Hematopoietic multipotent progenitor cell (in vitro differentiated cells): ENCODE measurements at regions not wholly inside any gene's neighbourhood (a gene's known extent, or its start where the extent isn't known, plus 50 kb on each side); places are given as distances from the start of the nearest gene placed in this dataset.
A peak's percentile ranks its signal among the peaks of the same experiment; 100 is the strongest.

Experiments
- DNase-seq, 3 donors: peaks; one replicate each; pipeline ENCODE4 v3.0.0-alpha.2; 2011 to 2015; ENCODE audit warnings: low read depth in 2 of 3, low spot score in 2 of 3

DNA sequence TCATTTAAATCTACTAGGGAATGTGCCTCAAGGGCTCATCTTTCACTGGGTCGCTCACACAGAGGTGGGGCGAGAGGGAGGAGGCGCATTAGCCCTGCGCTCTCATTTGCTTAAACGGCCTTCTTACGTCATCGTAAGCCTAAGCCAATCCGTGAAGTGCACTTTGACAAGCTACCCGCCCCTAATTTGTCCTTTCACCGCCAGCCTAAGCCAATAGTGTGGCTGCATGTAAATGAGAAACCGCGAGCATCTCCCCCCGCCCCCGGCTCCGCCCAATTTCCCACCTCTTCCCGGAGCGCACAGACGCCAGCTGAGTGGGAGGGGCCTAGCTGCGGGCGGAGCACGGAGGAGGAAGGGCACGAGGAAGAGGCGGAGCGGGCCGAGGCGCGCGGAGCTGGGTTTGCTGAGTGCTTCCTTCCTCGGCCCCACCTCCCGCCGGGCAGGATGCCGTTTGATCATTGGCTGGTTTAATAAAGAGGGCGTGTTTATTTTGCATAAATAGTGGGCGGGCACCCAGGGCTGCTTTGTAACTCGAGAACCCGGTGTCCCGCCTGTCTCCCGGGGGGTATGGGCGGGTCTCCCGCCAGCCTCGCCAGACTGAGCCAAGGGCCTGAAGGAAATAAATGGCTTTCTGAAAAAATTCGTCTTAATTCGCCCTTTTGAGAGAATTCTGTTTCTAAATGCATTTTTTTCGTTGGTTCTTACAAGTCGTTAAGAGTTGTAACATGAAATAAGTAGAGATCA, 289.6 kb upstream of the NFE2L3 start:
- DNase-seq = peak in 2 of 3 donors; percentile 99 to 100

DNA sequence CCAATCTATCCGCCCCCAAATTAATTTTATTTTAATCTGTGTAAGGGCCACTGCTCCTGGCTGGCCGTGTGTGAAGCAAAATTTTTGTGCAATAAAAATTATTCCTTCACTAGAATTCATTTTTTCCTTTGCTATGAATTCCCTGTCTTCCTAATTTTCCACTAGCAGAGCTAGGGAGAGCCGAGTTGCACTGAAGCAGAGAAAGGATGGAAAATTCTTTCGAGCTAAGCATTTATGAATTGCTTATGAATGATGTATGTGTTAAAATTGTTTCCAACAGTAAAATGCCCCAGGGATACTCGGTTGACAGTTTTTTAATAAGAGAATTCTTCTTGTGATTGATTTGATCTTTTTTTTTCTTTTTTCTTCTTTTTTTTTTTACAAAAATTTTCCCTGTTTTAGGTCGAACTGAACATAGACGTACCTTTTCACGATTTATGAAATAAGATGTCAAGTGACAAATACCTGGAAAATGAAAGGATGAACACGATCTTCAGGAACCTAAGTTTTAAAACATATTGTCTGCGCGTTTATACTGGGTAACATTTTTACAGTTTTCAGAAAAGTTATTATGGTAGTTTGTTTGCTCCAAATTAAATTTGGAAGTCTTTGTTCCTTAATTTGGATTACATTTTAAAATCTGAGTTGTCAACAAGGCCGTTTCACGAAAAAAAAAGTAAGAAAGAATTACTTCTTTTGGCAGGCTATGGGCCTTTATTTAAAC, 288.8 kb upstream of the NFE2L3 start:
- DNase-seq = peak in 1 of 3 donors; percentile 36

DNA sequence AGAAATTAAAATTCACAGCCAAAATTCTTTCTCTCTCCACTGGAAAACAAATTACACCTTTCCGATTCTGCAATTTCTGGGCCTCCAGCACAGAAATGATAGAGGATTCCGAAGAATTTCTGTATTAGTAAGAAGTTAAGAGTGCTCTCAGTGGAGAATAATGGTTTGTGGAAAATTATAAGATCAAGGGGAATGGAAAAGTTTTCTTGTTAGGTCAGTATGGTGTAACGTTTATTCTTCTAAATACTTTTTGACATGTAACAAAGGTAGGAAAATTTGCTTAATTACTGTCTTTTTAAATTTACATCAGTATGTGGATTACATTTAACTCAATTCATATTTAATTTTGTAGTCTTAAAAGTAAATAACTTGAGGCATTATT, 288.3 kb upstream of the NFE2L3 start:
- DNase-seq = no peak

DNA sequence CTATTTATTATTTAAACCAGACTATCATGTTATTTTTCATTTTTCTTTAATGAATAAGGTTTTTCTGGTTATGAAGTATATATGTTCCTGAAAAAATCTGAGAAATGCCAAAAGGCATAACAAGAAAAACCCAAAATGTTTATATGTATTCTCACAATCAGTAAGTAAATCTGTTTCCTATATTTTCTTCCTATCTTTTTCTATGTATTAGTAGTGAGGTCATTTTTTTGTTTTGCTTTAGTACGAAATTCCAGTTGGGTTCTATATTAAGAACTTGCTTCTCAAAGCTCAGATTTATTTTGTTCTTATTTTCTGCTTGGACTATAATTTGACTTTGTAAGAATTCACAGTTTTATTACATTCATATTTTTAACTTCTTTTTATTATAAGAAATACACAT, 287.5 kb upstream of the NFE2L3 start:
- DNase-seq = no peak

DNA sequence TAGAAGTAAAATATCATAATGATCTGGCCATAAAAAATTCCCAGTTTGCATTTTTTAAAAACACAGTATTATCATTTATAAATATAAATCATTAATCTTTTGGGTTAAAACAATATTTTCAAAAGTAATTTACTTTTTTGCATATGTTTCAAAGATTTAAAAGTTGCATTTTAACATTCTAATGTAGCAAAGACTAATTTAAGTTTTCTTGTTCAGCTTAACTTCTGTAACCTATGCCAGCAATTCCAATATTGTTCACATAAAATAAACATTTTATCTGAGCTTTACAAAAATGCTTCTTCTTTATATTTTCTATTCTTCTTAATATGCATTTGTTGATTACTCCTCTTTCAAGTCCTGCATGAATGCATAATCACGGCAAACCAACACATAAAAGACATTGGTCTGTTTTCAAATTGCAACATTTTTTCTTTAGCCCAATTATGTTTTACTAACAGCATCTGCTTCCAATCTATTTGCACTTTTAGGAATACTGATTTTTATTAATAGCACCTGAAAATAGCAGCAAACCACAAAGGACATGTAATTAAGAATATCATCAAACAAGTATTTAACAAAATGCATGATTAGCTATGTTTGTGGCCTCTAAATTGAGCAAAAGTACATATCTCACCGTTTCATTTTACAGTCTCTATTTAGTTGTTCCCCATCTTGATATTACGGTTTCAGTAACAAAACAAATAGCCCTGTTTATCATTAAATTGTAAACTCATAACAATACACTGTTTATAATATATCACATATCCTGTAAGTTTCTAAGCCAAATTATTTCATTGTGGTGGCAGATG, 286.9 kb upstream of the NFE2L3 start:
- DNase-seq = peak in 1 of 3 donors; percentile 29

DNA sequence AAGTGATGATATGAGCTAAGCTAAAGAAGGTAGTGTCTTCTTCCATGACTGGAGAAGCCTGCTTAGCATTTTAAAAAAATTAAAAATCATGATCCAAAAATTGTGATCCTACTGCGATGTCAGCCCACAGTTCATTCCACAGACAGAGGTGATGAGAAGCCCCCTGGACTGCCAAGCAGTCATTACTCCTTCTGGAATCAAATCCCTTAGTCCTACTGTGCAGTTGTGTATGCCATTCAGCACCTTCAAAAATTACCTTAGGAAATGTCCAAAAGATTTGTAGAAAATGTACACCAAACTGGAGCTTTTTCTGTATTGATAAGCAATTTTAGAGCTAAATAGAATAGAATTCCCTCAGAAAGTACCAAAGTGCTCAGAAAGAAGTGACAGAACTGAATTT, 283.5 kb upstream of the NFE2L3 start:
- DNase-seq = no peak

DNA sequence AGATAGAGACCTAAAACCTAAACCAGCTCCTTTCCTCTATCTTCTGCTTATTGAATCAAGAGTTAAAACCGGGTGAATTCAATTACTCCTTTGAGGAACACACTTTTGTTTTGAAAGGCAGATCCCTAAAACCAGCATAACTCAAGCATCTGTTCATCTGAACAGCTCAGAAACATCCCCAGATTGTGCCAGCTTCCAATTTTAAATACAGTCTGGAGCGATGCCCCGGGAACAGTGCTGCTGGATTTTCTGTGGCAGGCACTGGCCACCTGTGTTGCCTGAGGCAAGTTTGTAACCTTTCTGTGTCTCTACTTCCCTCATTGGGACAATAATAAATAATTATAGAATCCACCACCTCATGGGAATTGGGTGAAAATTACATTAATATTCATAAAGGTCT, 281.4 kb upstream of the NFE2L3 start:
- no peak for DNase-seq

DNA sequence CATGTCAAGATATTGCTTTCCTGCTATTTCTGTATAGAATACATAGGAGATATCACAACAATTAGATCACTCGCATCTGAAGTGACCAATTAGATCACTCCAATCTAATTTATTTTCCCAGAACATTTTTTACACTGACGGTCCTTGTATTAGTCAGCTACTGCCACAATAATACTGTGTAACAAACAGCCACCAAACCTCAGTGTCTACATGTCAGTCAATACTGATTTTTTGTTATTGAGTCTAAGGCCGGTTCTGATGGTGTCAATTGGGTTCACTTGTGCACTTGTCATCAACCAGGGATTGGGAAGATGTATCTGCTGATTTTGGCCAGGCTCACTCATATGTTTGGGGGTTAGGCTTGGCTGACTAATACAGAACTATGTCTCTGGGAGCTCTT, 275.9 kb upstream of the NFE2L3 start:
- no peak for DNase-seq

DNA sequence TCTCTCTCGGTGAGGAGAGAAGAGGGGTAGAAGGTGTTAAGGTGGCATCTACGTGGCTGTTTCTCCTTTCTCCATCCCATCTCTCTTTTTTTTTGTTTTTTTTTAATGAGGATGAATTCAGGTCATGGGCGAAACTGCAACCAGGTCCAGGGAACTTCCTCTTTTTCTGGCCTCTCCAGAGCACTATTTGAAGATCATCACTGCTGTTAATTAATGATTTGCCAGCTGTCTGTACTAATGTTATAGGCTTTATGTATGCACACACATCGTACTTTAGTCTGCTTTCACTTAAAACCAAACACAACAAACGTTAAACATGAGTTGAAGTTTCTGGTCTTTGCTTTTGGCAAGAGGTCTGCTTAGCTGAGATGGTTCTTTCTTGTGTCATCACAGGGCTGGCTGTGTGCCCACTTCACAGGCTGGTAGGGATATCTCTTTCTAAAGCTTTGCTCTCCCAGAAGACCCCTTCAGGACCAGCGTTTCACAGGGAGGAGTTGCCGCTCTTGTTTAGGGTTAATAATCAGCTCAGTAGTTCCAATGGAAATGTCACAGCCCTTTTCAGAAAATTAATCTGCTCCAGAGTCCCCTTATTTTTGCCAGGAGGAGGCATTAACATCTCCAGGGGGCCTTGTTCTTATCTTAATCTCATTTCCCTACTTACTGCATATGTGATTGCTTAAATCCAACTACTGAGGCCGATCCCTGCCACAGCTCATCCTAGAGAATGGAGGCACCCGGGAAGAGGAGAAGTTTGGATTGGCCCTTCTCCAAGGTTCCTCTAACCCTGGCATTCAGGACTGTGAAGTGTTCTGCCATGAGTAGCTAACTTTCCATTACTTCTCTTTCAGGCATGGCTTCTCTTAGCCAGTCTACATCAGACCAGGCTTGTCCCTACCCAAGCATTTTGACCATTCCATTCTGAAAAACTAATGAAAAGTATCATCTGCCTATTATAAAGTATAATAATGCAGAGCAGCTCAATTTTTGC, 273.9 kb upstream of the NFE2L3 start:
- no peak for DNase-seq

DNA sequence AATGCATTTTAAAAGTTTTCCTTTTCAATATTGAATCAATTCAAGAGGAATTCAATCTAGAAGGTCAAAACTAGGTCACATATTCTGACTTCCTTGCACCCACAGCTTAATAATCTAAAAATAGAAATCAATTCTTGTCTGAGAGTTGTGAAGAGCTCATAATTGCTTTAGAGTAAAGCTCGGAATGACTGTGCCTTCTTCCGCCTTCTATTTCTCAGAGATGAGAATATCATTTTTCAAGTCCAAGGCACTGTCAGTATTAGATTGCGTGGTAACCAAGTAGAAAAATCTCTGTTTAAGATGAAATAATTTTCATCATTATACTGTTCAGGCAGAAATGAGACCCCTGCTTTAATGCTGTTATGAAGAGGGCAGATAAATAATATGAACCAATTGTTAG, 272.2 kb upstream of the NFE2L3 start:
- DNase-seq = no peak

DNA sequence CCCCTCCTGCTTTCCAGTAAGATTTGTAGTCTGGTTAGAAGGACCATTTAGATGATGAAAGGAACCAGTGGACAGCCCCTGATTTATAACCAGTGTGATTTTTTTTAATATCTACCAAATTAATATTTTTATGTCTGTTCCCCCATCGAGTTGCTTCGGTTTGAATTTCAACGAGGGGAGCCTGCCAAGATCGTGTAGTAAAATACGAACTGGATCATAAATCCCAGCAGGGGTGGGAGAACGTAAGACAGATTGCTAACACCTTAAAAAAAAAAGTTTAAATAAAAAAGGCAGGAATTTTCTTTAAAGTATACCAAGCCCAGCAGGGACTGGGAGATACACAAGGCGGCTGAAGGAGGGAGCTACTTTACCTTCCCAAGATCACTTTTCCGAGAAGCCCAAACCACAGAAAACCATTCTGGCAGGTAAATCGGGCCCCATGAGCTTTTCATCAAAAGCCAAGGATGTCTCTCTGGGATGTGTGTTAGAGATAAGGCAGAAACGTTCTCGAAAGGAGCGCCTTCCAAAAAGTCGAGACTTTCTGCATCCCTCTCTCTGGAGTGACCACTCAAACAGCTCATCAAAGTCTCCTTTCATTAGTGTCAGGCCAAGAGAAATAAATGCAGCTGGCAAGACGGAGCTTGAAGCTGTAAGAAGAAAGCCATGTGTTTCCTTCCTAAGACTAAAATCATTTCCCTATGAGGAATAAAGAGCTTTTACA, 270.5 kb upstream of the NFE2L3 start:
- DNase-seq = no peak

DNA sequence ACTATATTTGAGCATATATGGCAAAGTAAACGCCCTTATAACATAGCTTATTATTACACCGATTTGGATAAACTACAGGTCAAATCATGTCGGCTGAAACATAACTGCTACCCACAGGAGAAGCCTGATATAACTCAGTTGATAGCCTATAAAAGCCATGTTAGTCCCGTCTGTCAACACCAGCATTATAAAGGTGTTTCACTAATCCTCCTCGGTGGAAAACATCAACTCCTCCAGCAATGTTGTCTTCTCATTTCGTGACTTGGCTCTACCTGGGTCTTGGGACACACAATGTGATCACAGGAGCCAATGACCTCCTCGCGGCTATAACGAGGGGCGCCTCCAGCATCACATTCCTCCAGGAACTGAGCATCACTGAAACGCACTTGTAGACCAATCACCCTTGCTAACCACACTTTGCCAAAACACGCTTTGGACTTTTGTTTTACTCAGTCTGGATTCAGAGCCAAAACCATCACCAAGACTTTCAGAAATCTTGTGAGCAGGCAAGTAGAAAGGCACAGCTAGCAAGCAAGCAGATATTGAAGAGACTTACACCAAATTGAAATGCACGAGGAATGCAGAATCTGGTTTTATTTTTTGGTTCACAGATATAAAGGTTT, 269.7 kb upstream of the NFE2L3 start:
- no peak for DNase-seq

DNA sequence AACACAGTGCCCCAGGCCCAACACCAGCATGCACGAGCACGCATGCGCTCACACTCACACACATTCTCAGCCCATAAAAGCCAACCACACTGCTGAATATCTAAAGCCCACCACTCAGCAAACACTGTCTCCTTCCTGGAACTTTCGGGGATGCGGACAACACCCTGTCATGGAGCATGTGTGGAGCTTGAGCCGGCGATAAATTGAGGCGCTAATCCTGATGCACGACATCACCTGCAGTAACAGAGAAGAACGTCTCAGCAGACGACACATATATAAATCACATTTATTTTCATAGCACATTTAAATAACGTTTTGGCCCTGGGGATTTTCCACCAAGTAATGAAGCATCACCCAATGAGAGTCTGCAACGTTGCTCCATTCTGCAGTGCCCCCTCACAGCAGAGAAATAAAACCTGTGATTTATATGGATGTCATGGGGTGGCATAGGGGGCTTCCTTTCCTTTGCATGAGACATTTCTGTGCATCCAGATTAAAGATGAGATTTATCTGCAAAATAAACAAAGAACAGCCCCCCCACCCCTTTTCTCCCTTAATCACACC, 267.7 kb upstream of the NFE2L3 start:
- DNase-seq = no peak

DNA sequence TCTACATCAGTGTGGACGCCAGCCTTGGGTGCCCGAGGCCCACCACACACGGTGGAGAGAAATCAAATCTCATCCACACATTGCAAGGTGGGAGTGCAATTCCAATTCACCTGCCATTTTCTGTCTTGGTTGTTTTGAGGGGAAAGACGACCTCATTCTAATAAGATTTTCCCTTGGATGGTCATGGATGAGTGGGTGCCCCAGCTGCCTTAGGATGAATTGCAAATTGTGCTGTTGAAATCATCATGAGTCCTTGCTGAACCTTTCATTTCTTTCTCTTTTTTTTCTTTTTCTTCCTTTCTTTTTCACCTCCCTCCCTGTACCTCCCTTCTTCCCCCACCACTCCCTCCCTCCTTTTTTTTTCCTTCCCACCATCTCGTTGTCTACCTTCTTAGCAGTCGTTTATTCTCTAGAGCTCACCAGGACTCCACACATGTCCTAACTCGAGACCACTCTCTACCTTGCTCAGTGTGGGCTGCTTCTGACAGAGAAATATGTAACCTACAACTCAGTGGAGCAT, 266.9 kb upstream of the NFE2L3 start:
- DNase-seq = no peak

DNA sequence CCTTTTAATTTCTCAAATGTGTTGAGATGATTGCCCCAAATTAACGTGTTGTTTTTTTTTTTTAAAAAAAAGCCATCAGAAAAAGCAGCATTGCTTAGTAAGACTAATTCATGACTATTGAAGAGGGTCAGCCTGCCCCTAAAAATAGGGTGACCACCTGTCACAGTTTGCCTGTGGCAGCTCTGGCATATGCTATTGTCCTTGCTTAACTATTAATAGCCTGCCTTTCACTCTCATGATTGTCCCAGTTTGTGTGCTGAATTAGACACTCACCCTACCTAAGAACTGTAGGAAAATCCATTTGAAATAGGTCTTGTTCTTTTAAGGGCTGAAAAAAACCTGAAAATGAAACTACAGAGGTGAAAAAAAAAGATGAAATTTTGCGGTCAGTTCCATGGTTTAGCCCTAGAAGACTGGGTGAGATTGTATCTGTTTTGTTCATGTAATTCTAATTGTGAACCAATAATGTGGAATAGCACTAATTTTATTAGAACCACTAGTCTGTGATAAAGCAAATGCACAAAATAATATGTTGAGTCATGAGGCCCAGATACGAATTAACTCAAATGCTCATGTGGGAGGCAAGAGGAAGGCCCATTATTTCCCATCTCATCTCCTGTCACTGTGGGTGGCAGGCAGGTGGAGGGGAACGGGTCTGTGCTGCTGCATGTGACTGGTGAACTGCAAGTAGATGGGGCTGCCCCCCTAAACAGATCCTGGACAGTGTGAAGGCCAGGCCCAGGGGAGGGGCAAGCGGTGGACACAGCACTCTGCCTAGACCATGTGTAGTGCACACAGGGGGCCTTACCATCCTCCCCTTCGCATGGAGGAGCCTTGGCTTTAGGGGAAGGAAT, 265.4 kb upstream of the NFE2L3 start:
- DNase-seq = no peak

DNA sequence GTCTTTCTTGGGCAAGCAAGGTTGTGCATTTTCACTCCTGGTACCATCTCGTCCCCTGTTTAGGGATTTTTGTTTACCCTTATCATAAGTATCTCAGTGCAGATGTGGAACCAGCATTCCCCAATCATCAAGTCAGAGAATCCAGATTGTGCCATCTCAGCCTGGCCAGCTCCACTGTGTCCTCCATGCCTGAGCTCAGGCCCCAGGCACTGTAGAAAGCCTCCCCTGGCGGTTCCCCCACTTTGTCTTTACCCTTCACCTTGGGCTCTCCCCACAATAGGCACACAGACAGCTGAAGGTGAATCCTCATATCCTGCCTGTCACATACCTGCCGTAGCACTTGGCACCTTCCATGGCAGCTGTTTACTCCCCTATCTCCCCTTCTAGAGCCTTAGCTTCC, 264.7 kb upstream of the NFE2L3 start:
- no peak for DNase-seq

DNA sequence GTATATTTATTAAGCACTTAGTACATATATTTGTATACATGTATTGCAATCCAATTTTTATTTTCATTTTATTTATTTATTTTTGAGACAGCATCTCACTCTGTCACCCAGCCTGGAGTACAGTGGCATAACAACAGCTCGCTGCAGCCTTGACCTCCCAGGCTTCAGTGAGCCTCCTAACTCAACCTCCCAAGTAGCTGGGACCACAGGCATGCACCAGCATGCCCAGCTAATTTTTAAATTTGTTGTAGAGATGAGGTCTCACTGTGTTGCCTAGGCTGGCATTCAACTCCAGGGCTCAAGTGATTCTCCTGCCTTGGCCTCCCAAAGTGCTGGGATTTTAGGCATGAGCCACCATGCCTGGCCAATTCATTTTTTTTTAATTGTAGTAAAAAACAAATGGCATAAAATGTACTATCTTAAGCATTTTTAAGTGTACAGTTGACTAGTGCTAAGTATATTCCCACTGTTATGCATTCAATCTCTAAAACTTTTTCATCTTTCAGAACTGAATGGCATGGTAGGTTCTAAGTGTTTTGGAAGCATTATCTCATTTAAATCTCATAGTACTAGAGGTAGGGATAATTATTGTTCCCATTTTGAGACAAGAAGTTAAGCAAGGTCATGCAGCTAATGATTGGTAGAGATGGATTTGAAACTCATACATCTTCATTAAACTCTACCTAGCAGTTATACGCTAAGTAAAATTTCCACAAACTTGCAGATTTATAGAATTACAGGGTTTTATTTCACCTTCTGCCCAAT, 264.0 kb upstream of the NFE2L3 start:
- no peak for DNase-seq
